ENCODE measurements at regions not wholly inside any gene's neighbourhood (a gene's known extent, or its start where the extent isn't known, plus 50 kb on each side); places are given as distances from the start of the nearest gene placed in this dataset.

DNA sequence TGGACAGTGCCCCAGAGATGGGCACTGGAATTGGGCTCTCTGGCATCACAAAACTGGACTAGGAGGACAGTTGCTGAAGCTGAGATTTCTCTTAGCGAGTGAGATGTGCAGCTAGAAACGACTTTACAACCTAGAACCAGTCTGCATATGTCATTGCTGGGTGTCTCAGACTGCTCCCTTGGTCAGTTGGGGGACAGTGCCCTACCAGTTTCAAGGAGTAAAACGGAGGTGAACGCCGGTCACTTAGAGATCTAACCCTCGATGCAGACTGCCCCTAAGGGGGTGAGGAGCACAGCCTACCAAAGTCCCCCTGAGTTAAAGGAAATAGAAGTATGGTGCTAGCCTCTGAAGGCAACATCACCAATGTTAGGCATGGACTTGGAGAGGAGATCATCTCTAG is 704.4 kb upstream of the CDH9 start:
- Histone ChIP-seq H3K4me1 (ENCODE audit: control insufficient read depth, extremely low read depth, insufficient read depth, low read length) (no peaks in the 10 kb centered on the region), H3K4me3 (replicated peaks in 1 of 4; ENCODE audit: control extremely low read depth in 1 of 4, insufficient read depth in 1 of 4, low read depth in 3 of 4, low read length in 4 of 4) (no peak overlapping the region), H3K27ac (ENCODE audit: insufficient read depth, low read length) (no peak overlapping the region), H3K9ac (ENCODE audit: insufficient read depth, low read length) (no peak overlapping the region), H3K9me3 (ENCODE audit: control insufficient read depth, insufficient read depth, low read depth, low read length) (no peaks in the 10 kb centered on the region), H3K79me2 (ENCODE audit: control insufficient read depth, insufficient read depth, low read length) (no peaks in the 10 kb centered on the region), H3K27me3 (ENCODE audit: control insufficient read depth, insufficient read depth, low read length) (no peaks in the 10 kb centered on the region), H4K20me1 (ENCODE audit: control insufficient read depth, extremely low read depth, insufficient read depth, low read length) (no peaks in the 10 kb centered on the region), H2AFZ (ENCODE audit: low read length) (no peak overlapping the region), H3K4me2 (ENCODE audit: extremely low read depth, insufficient read depth, low read length) (no peak overlapping the region), H3K36me3 (ENCODE audit: control insufficient read depth, insufficient read depth, low read length) (no peaks in the 10 kb centered on the region)
- no peak for DNase-seq (ENCODE audit: low read depth in 2 of 2)
- TF ChIP-seq CTCF (conservative IDR thresholded peaks at IDR 0.05 in 1 of 2, IDR thresholded peaks at IDR 0.05 in 1 of 2; ENCODE audit: low read depth in 1 of 2, low read length in 2 of 2) (no peak), EZH2 (IDR thresholded peaks at IDR 0.05; ENCODE audit: low read length, missing control alignments) (no peak)

- Histone ChIP-seq H3K9ac (ENCODE audit: insufficient read depth, low read length) (no peak overlapping the region), H3K9me3 (ENCODE audit: control insufficient read depth, insufficient read depth, low read depth, low read length) (no peaks in the 10 kb centered on the region), H2AFZ (ENCODE audit: low read length) (no peak overlapping the region), H3K36me3 (ENCODE audit: control insufficient read depth, insufficient read depth, low read length) (no peaks in the 10 kb centered on the region), H3K79me2 (ENCODE audit: control insufficient read depth, insufficient read depth, low read length) (no peaks in the 10 kb centered on the region), H3K4me3 (replicated peaks in 1 of 4; ENCODE audit: control extremely low read depth in 1 of 4, insufficient read depth in 1 of 4, low read depth in 3 of 4, low read length in 4 of 4) (no peak overlapping the region), H3K27ac (ENCODE audit: insufficient read depth, low read length) (no peak overlapping the region), H3K4me1 (ENCODE audit: control insufficient read depth, extremely low read depth, insufficient read depth, low read length) (no peaks in the 10 kb centered on the region), H3K27me3 (ENCODE audit: control insufficient read depth, insufficient read depth, low read length) (no peaks in the 10 kb centered on the region), H3K4me2 (ENCODE audit: extremely low read depth, insufficient read depth, low read length) (no peak overlapping the region), H4K20me1 (ENCODE audit: control insufficient read depth, extremely low read depth, insufficient read depth, low read length) (no peaks in the 10 kb centered on the region)
- TF ChIP-seq EZH2 (IDR thresholded peaks at IDR 0.05; ENCODE audit: low read length, missing control alignments) (no peak), CTCF (conservative IDR thresholded peaks at IDR 0.05 in 1 of 2, IDR thresholded peaks at IDR 0.05 in 1 of 2; ENCODE audit: low read depth in 1 of 2, low read length in 2 of 2) (no peak)
- no peak for DNase-seq (ENCODE audit: low read depth in 2 of 2)
These were observed 696.5 kb upstream of the CDH9 start for GRCh38 chr5:27734838-27735237.

- Histone ChIP-seq H3K9me3 (ENCODE audit: control insufficient read depth, insufficient read depth, low read depth, low read length) (no peaks in the 10 kb centered on the region), H3K9ac (ENCODE audit: insufficient read depth, low read length) (no peak overlapping the region), H2AFZ (ENCODE audit: low read length) (no peak overlapping the region), H3K4me1 (ENCODE audit: control insufficient read depth, extremely low read depth, insufficient read depth, low read length) (no peaks in the 10 kb centered on the region), H3K36me3 (ENCODE audit: control insufficient read depth, insufficient read depth, low read length) (no peaks in the 10 kb centered on the region), H3K4me2 (ENCODE audit: extremely low read depth, insufficient read depth, low read length) (no peak overlapping the region), H3K27ac (ENCODE audit: insufficient read depth, low read length) (no peak overlapping the region), H4K20me1 (ENCODE audit: control insufficient read depth, extremely low read depth, insufficient read depth, low read length) (no peaks in the 10 kb centered on the region), H3K4me3 (replicated peaks in 1 of 4; ENCODE audit: control extremely low read depth in 1 of 4, insufficient read depth in 1 of 4, low read depth in 3 of 4, low read length in 4 of 4) (no peak overlapping the region), H3K27me3 (ENCODE audit: control insufficient read depth, insufficient read depth, low read length) (no peaks in the 10 kb centered on the region), H3K79me2 (ENCODE audit: control insufficient read depth, insufficient read depth, low read length) (no peaks in the 10 kb centered on the region)
- TF ChIP-seq EZH2 (IDR thresholded peaks at IDR 0.05; ENCODE audit: low read length, missing control alignments) (no peak), CTCF (conservative IDR thresholded peaks at IDR 0.05 in 1 of 2, IDR thresholded peaks at IDR 0.05 in 1 of 2; ENCODE audit: low read depth in 1 of 2, low read length in 2 of 2) (no peak)
- no peak for DNase-seq (ENCODE audit: low read depth in 2 of 2)
These were observed 694.9 kb upstream of the CDH9 start for GRCh38 chr5:27733237-27733636.

Data from fibroblast of lung (primary cell).